Central memory CD8-positive, alpha-beta T cell (primary cell): ENCODE measurements at regions not wholly inside any gene's neighbourhood (a gene's known extent, or its start where the extent isn't known, plus 50 kb on each side); places are given as distances from the start of the nearest gene placed in this dataset.
"Not testable (repeated sequence)": the region's sequence is repeated elsewhere in the genome, so short reads cannot be mapped to it uniquely, and the experiment has no call there.

Experiments used
- ATAC-seq: fragments of 150-1000 bp; cut with Tn5 transposase; replicated peaks from 2 replicates; pipeline ENCODE4 v1.10.0; 2022; ENCODE audit warnings: mild to moderate bottlenecking, moderate FRiP score, moderate number of reproducible peaks; ENCODE audit not compliant: poor library complexity, severe bottlenecking; ENCODE audit errors: extremely low read depth
- DNase-seq, 2 donors: peaks; one replicate each; pipeline ENCODE4 v3.0.0; 2021; ENCODE audit warnings: low spot score in 2 of 2
- H3K27ac Mint-ChIP-seq: one replicate; pipeline ENCODE4 v1.8.0; 2022; ENCODE audit warnings: low read depth, mild to moderate bottlenecking, moderate library complexity, mixed read lengths
- H3K27me3 Mint-ChIP-seq: one replicate; pipeline ENCODE4 v1.8.0; 2022; ENCODE audit warnings: mixed read lengths
- H3K36me3 Mint-ChIP-seq: one replicate; pipeline ENCODE4 v1.8.0; 2022; ENCODE audit warnings: mild to moderate bottlenecking, moderate library complexity, mixed read lengths; ENCODE audit not compliant: insufficient read depth
- H3K4me1 Mint-ChIP-seq: one replicate; pipeline ENCODE4 v1.8.0; 2022; ENCODE audit warnings: mixed read lengths
- H3K4me3 Mint-ChIP-seq: one replicate; pipeline ENCODE4 v1.8.0; 2022; ENCODE audit warnings: mild to moderate bottlenecking, moderate library complexity, mixed read lengths
- H3K9me3 Mint-ChIP-seq: one replicate; pipeline ENCODE4 v1.8.0; 2022; ENCODE audit warnings: mixed read lengths

DNA sequence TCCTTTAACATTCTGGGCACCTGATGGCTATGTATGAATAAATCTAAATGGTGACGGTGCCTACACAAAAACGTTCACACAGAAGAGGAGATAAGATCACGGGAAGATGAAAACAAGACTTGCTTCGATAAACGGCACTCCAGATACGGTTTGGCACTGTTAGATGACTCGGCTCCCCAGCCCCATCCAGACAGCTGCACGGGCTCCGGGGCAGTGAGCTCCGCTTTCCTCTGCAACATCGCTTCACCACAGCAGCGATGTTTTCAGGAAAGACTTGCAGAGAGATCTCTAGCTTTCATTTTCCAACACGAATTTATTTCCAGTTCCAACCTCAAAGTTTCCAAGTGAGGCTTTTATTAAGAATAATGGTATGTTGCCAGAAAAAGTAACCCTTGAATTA is 132.1 kb downstream of the KLF6 start:
- no peak for DNase-seq
- no peak for ATAC-seq
- peak overlapping the region; percentile 63 for H3K4me3 Mint-ChIP-seq
- H3K27me3 Mint-ChIP-seq = peaks cover 16% of the 10 kb centered on the region
- peaks cover 2% of the 10 kb centered on the region for H3K36me3 Mint-ChIP-seq
- no peaks in the 10 kb centered on the region for H3K9me3 Mint-ChIP-seq
- peak overlapping the region; percentile 95 for H3K27ac Mint-ChIP-seq
- peaks cover 8% of the 10 kb centered on the region for H3K4me1 Mint-ChIP-seq

DNA sequence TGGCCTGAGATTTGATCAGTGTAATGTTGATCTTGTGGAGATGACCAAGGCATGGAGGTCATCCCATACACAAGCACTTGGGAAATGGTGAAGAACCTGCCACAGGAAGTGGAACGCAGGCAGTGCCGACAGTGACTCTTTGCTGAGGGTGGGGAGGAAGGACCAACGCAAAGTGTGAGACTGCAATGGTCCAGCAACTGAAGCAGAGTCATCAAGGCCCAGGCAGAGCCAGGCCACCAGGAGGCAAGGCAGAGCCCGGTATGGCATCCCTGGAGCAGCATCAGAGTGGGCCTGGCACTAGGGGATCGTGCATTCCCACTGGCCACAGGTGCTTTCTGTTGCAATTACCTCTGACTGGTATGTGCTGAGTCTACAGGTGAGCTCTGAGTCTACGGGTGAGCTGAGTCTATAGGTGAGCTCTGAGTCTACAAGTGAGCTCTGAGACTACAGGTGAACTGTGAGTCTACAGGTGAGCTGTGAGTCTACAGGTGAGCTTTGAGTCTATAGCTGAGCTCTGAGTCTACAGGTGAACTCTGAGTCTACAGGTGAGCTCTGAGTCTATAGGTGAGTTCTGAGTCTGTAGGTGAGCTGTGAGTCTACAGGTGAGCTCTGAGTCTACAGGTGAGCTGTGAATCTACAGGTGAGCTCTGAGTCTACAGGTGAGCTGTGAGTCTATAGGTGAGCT is 132.9 kb downstream of the KLF6 start:
- Mint-ChIP-seq H3K27ac (no peak overlapping the region), H3K4me1 (peaks cover 8% of the 10 kb centered on the region), H3K4me3 (no peak overlapping the region), H3K27me3 (peaks cover 16% of the 10 kb centered on the region), H3K36me3 (peaks cover 2% of the 10 kb centered on the region), H3K9me3 (no peaks in the 10 kb centered on the region)
- DNase-seq (no peak), ATAC-seq (no peak)

DNA sequence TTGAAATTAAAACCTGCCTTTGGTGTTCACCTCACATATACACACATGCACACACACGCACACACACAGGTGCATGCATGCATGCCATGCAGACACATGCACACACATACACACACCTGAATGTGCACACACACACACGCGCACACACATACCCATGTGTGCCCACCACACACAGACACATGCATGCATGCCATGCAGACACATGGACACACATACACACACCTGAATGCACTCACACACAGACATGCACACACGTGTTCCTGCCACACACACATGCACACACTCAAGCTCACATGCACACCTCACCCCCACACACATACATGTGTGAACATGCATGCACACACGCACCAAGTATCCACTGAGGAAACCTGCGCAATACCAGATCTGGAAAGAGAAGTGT is 136.4 kb downstream of the KLF6 start:
- Mint-ChIP-seq H3K27me3 (no peaks in the 10 kb centered on the region), H3K36me3 (no peaks in the 10 kb centered on the region), H3K4me3 (no peak overlapping the region), H3K4me1 (peaks cover 8% of the 10 kb centered on the region), H3K27ac (no peak overlapping the region), H3K9me3 (no peaks in the 10 kb centered on the region)
- DNase-seq = no peak
- no peak for ATAC-seq

DNA sequence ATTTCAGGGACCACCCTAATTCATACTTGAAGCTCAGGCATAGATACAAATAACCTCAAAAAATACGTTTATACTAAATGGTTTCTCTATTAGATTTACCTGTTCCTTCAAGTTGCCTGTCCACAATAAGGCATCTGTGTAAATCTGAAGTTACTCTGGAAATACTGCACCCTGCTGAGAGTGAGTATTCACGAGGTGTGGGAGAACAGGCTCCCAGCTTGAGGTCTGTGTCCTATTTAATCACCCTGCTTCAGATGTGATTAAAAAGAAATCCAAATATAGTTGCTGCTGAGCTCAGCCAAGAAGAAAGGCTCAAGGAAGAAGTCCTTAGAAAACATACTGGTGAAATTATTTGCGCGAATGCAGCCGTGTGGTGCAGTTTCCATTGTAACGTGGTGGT is 136.8 kb downstream of the KLF6 start:
- H3K4me3 Mint-ChIP-seq = no peak overlapping the region
- H3K27ac Mint-ChIP-seq = no peak overlapping the region
- no peaks in the 10 kb centered on the region for H3K36me3 Mint-ChIP-seq
- no peaks in the 10 kb centered on the region for H3K9me3 Mint-ChIP-seq
- no peaks in the 10 kb centered on the region for H3K27me3 Mint-ChIP-seq
- no peak for DNase-seq
- ATAC-seq = no peak
- peaks cover 4% of the 10 kb centered on the region for H3K4me1 Mint-ChIP-seq

DNA sequence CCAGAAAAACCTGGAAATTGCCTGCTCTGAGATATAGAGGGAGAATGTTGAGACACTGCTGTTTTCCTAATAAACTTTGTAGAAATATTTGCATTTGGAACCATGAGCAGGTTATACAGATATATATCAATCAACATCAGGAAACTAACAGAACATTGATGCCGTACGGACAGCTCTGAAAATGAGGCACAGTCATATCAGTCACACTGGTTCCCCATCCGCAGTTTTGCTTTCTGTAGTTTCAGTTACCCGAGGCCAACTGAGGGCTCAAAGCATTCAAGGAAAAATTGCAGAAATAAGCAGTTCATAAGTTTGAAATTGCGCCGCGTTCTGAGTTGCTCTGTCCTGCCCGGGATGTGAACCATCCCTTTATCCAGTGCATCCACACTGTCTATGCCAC is 137.9 kb downstream of the KLF6 start:
- H3K4me1 Mint-ChIP-seq = no peaks in the 10 kb centered on the region
- H3K27ac Mint-ChIP-seq = no peak overlapping the region
- no peaks in the 10 kb centered on the region for H3K36me3 Mint-ChIP-seq
- no peaks in the 10 kb centered on the region for H3K9me3 Mint-ChIP-seq
- no peaks in the 10 kb centered on the region for H3K27me3 Mint-ChIP-seq
- no peak overlapping the region for H3K4me3 Mint-ChIP-seq
- DNase-seq (no peak), ATAC-seq (no peak)

DNA sequence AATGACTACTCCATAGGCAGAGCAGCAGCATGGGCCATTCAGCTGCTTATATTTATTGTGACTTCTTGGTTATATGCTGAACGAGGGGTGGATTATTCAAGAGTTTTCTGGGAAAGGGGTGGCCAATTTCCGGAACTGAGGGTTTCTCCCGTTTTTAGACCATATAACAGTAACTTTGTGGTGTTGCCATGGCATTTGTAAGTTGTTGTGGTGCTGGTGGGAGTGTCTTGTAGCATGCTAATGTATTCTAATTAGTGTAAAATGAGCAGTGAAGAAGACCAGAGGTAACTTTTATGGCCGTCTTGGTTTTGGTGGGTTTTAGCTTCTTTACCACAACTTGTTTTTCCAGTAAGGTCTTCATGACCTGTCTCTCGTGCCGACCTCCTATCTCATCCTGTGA is 139.6 kb downstream of the KLF6 start:
- DNase-seq = no peak
- Mint-ChIP-seq H3K27ac (no peak overlapping the region), H3K4me1 (no peaks in the 10 kb centered on the region), H3K4me3 (no peak overlapping the region), H3K27me3 (no peaks in the 10 kb centered on the region), H3K36me3 (no peaks in the 10 kb centered on the region), H3K9me3 (no peaks in the 10 kb centered on the region)
- ATAC-seq = no peak

DNA sequence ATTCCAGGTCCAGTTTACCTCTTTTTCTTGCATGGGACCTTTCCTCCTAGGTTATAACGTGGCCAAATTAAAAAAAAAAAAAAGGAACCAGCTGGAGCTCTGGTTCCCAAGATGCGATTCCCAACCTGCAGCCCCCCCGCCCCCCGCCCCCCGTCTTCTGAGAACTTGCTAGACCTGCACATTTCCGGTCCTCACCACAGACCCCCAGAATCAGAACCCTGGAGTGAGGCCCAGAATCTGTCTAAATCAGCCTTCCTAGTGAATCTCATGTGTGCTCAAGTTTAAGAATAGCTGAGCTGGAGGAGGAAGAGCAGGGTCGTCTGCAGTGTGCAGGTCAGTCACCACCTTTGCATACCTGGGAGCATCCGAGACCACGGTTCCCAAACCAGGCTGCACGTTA is 144.2 kb downstream of the KLF6 start:
- H3K27me3 Mint-ChIP-seq = peaks cover 9% of the 10 kb centered on the region
- H3K4me3 Mint-ChIP-seq = no peak overlapping the region
- peaks cover 5% of the 10 kb centered on the region for H3K4me1 Mint-ChIP-seq
- no peaks in the 10 kb centered on the region for H3K9me3 Mint-ChIP-seq
- no peak overlapping the region for H3K27ac Mint-ChIP-seq
- DNase-seq = no peak
- H3K36me3 Mint-ChIP-seq = no peaks in the 10 kb centered on the region
- ATAC-seq = no peak

DNA sequence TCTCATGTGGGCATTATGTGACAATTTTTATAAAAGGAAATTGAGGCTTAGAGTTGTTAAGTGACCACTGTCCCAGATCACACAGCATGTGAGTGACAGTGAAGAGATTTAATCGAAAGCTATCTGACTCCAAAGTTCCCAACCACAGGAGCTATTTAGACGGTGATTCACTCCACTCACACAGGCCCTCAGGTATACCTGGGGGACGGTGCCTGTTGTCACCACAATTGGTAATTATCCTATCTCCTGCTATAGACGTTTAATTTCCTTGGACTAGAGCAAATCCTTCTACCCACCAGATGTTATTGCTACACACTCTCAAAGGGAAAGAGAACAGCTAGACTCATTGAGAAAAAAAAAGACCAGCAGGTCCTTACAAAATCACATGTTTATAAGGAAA is 145.5 kb downstream of the KLF6 start:
- ATAC-seq (no peak), DNase-seq (no peak)
- peaks cover 9% of the 10 kb centered on the region for H3K27me3 Mint-ChIP-seq
- H3K4me1 Mint-ChIP-seq = peaks cover 5% of the 10 kb centered on the region
- no peaks in the 10 kb centered on the region for H3K9me3 Mint-ChIP-seq
- no peak overlapping the region for H3K4me3 Mint-ChIP-seq
- H3K36me3 Mint-ChIP-seq = no peaks in the 10 kb centered on the region
- H3K27ac Mint-ChIP-seq = no peak overlapping the region

DNA sequence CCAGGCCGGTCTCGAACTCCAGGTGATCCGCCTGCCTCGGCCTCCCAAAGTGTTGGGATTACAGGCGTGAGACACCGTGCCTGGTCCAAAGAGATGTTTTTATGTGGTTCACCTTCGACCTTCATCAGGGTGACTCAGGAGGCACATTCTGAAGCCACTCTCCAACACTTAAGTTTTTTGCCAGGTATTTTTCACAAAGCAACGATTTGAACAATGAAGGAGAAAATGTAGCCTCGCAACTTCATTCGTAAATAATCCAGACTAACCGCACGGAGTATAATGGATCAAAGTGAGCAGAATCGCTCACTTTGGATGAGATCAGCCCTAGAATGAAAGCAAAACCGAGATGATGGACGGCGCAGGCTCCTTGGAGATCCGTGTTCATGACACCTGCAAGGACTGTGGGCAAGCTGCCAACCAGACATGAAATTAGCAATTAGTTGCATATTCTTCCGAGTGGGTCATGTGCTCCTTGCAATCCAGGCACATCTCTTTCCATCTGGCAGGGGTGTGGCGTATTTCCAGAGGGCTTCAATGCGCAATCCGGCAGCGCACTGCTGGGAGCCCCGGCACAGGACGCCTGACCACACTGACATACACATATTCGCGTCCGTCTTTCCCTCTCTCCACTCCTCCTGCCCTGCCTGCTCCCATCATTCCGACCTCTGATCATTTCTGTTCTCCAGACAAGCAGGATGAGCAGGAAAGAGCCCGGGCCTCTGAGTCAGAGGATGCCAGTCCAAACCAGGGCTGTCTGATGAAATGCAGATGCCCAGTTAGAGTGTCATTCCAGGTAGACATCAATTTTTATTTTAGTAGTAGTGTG is 148.4 kb downstream of the KLF6 start:
- peaks cover 5% of the 10 kb centered on the region for H3K4me1 Mint-ChIP-seq
- H3K4me3 Mint-ChIP-seq = no peak overlapping the region
- DNase-seq = no peak
- H3K36me3 Mint-ChIP-seq = no peaks in the 10 kb centered on the region
- no peak overlapping the region for H3K27ac Mint-ChIP-seq
- H3K9me3 Mint-ChIP-seq = no peaks in the 10 kb centered on the region
- ATAC-seq = no peak
- H3K27me3 Mint-ChIP-seq = peaks cover 9% of the 10 kb centered on the region

DNA sequence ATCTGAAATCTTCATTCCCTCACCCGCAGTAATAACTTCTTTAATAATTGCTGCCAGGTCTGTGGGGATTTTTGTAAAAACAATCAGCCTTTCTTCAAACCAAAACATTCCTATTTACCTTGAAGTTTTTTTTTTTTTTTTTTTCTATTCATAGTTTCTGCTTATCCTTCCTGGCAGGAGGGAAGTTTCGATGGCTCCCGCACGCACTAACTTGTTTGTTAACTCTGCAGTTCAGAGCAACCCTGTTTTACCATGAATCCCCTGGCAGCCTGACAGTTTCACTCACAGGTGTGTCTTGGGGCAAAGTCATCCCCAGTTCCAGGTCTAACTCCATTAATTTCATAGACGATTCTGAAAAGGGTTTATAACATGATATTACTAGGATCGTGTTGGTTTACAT is 149.3 kb downstream of the KLF6 start:
- peaks cover 9% of the 10 kb centered on the region for H3K27me3 Mint-ChIP-seq
- no peak overlapping the region for H3K4me3 Mint-ChIP-seq
- H3K9me3 Mint-ChIP-seq = no peaks in the 10 kb centered on the region
- ATAC-seq (no peak), DNase-seq (no peak)
- no peaks in the 10 kb centered on the region for H3K36me3 Mint-ChIP-seq
- no peak overlapping the region for H3K27ac Mint-ChIP-seq
- H3K4me1 Mint-ChIP-seq = peaks cover 5% of the 10 kb centered on the region

DNA sequence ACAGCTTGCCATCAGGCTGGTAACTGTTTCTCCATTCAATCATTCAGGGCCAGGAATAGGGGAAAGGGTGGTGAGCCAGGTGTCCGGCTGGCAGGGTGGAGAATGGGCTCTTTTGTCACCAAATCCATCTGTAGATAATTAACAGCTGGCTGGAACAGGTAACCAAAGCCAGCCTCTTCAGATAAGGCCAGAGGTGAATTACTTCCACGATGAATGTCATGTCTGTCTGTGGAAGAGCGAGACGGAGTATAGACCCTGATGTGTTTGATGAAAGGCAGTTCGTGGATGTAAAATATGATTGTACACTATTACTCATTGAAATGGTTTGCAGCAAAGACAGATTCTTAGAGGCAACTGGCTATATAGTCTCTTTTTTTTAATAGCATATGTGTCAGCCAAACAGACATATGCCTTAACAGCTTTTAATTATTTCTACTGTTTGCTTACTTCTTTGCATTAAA is 149.8 kb downstream of the KLF6 start:
- ATAC-seq (no peak), DNase-seq (no peak)
- H3K27ac Mint-ChIP-seq = no peak overlapping the region
- peaks cover 9% of the 10 kb centered on the region for H3K27me3 Mint-ChIP-seq
- no peaks in the 10 kb centered on the region for H3K36me3 Mint-ChIP-seq
- no peak overlapping the region for H3K4me3 Mint-ChIP-seq
- H3K4me1 Mint-ChIP-seq = peaks cover 5% of the 10 kb centered on the region
- no peaks in the 10 kb centered on the region for H3K9me3 Mint-ChIP-seq

DNA sequence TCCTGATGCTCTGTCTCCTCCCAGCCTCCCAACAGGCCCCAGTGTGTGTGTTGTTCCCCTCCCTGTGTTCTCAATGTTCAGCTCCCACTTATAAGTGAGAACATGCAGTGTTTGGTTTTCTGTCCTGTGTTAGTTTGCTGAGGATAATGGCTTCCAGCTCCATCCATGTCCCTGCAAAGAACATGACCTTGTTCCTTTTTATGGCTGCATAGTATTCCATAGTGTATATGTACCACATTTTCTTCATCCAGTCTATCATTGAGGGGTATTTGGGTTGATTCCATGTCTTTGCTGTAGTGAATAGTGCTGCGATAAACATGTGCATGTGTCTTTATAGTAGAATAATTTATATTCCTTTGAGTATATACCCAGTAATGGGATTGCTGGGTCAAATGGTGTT is 150.4 kb downstream of the KLF6 start:
- H3K36me3 Mint-ChIP-seq, H3K4me3 Mint-ChIP-seq, H3K27ac Mint-ChIP-seq, H3K27me3 Mint-ChIP-seq, H3K9me3 Mint-ChIP-seq, H3K4me1 Mint-ChIP-seq, DNase-seq, ATAC-seq: not testable (repeated sequence)

DNA sequence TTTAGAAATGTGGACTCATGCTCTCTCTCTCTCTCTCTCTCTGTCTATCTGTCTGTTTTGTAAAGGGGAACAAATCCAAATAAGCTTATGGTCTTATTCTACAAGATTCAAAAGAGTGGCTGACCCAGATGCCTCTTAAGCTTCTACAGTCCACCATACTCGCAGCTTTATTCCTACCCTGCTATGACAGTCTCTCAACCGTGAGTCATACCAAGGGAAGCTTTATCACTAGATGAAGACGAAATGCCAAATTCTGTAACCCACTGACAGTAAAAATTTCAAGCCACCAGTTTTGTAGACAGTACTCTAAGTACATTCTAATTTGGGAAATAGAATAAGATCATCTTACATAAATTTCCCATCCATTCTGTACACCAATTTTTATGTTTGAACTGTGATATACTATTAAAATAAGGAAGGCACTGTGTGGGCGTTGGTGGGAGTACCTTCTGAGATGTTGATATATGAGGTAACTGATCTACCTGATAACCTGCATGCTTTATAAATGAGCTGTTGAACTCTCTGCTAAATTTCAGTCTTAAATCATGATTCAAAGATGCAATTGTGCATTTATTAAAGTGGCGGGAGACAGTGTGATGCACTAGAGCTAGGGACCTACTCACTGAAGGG is 153.2 kb downstream of the KLF6 start:
- no peak overlapping the region for H3K27ac Mint-ChIP-seq
- H3K9me3 Mint-ChIP-seq = no peaks in the 10 kb centered on the region
- DNase-seq = no peak
- H3K27me3 Mint-ChIP-seq = peaks cover 4% of the 10 kb centered on the region
- H3K36me3 Mint-ChIP-seq = no peaks in the 10 kb centered on the region
- no peak for ATAC-seq
- no peaks in the 10 kb centered on the region for H3K4me1 Mint-ChIP-seq
- H3K4me3 Mint-ChIP-seq = no peak overlapping the region
